Ovary (tissue), 7 donors: ENCODE measurements at regions not wholly inside any gene's neighbourhood (a gene's known extent, or its start where the extent isn't known, plus 50 kb on each side); places are given as distances from the start of the nearest gene placed in this dataset.

ENCODE experiments used
- DNase-seq, 5 donors: peaks; one replicate each; pipeline ENCODE4 v3.0.0-alpha.2; 2019 to 2020
- H3K27ac ChIP-seq, 2 donors: fragments of 200-600 bp; one replicate each; pipeline versions ENCODE4 v1.5.1 to v1.8.0; 2019 to 2022
- H3K27me3 ChIP-seq: fragments of 200-600 bp; one replicate; pipeline ENCODE4 v1.8.0; 2022
- H3K36me3 ChIP-seq: fragments of 200-600 bp; sonication (generic); one replicate; pipeline ENCODE4 v1.5.1; 2019
- H3K4me1 ChIP-seq: one replicate; pipeline ENCODE4 v1.8.1; 2013; ENCODE audit warnings: mild to moderate bottlenecking, moderate library complexity; ENCODE audit not compliant: insufficient read depth
- H3K4me3 ChIP-seq: fragments of 200-600 bp; sonication (generic); one replicate; pipeline ENCODE4 v1.5.1; 2017
- H3K9me3 ChIP-seq, 2 donors: fragments of 200-600 bp in 1 of 2; sonication (generic) in 1 of 2; one replicate each; pipeline versions ENCODE4 v1.5.1 to v1.8.1; 2013 to 2019; ENCODE audit warnings: mild to moderate bottlenecking in 1 of 2, moderate library complexity in 1 of 2
- EP300 ChIP-seq: sonication (generic); formaldehyde crosslinking; IDR thresholded peaks from one replicate; pipeline ENCODE4 v1.6.1; 2017; ENCODE audit warnings: antibody characterized with exemption
- POLR2A ChIP-seq: fragments of 450-650 bp; IDR thresholded peaks from one replicate; pipeline ENCODE4 v1.6.1; 2017; ENCODE audit warnings: antibody characterized with exemption, mild to moderate bottlenecking, moderate library complexity
- WGBS, 3 donors: extraction: QIAGEN DNeasy Blood & Tissue Kit in 1 of 3; methylation state at CpG; one replicate each; pipeline versions ENCODE4 v1.1.5 to v1.1.7; 2013 to 2017; 5-methylcytosine and 5-hydroxymethylcytosine counted together
- intact Hi-C, 4 donors: fragments of 100-400 bp; cut with DNase I; formaldehyde crosslinking; loops; one replicate each; pipeline versions ENCODE4 v1.11.0 to v1.15.1; 2022 to 2023
- TF ChIP-seq, protein P1 (sequence below), 3 donors: fragments of 450-650 bp in 2 of 3; fragments of 200-600 bp in 1 of 3; IDR thresholded peaks; one replicate each; pipeline versions ENCODE4 v1.5.1 to v1.8.0; 2016 to 2022; ENCODE audit warnings: antibody characterized with exemption in 3 of 3, mild to moderate bottlenecking in 1 of 3
- donor health status: DM: no; HTN: no; CAD: no; lungs with moderate emphysema.
- donor health status: DM: no; HTN: no; CAD: no.
- donor health status: Bipolar disorder and iron deficiency.
- donor health status: DM: no; HTN: no; CAD: no.
- donor health status: DM: yes; HTN: yes; CAD: no.

DNA sequence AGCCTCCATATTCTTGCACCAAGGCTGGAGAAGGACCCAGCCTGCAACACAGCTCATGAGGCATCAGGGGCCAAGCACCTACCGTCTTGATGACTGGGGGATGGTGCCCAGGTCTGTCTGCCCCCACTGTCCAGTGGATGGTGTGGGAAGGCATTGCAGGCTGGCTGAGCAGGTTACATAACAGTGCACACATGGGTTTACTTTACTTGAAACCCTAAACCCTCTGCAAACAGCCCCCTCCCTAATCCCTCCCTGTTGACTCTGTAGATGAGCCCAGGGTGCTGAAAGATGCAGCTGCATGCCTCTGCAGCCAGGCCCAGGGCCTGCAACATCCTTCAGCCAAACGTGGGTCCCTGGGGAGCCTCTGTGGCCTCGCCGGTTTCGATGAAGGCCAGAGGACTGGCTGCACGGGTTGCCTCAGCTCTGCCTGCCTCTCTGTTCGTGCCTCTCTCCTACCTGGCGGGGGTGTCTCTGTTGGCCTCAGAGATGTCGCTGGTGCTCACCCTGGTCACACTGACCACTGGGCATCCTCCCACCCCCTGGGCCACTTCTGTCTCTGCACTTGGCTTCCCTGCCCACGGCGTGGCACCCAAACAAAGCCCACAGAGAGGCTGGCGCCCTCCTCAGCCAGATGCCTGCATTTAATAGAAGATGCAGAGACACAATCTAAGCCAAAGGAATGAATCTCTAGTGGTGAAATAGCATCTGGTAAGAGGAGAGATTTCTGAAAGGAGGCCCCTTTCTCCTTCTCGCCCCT is 95.1 kb downstream of the METRNL start:
- TF ChIP-seq, protein P1, sequence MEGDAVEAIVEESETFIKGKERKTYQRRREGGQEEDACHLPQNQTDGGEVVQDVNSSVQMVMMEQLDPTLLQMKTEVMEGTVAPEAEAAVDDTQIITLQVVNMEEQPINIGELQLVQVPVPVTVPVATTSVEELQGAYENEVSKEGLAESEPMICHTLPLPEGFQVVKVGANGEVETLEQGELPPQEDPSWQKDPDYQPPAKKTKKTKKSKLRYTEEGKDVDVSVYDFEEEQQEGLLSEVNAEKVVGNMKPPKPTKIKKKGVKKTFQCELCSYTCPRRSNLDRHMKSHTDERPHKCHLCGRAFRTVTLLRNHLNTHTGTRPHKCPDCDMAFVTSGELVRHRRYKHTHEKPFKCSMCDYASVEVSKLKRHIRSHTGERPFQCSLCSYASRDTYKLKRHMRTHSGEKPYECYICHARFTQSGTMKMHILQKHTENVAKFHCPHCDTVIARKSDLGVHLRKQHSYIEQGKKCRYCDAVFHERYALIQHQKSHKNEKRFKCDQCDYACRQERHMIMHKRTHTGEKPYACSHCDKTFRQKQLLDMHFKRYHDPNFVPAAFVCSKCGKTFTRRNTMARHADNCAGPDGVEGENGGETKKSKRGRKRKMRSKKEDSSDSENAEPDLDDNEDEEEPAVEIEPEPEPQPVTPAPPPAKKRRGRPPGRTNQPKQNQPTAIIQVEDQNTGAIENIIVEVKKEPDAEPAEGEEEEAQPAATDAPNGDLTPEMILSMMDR (IDR thresholded peaks at IDR 0.05): no peak
- TF ChIP-seq EP300: no peak
- TF ChIP-seq POLR2A: no peak
- Histone ChIP-seq H3K27ac (no peak overlapping the region), H3K9me3 (no peaks in the 10 kb centered on the region), H3K4me1 (no peaks in the 10 kb centered on the region), H3K4me3 (no peak overlapping the region), H3K27me3 (no peaks in the 10 kb centered on the region), H3K36me3 (no peaks in the 10 kb centered on the region)
- intact Hi-C loops: no loop called here
- DNase-seq: peak in 2 of 5 donors; percentile 21 to 50
- 60 to 74% (median 67%) methylated on average over 12 to 13 of the region's 13 CpGs for WGBS, 3 donors

GRCh38 chr17:83175119-83175821 is 95.9 kb downstream of the METRNL start:
- intact Hi-C loops: no loop called here
- 84 to 89% (median 87%) methylated on average over 16 of the region's 16 CpGs for WGBS, 3 donors
- DNase-seq: no peak
- Histone ChIP-seq H3K27me3 (no peaks in the 10 kb centered on the region), H3K27ac (no peak overlapping the region), H3K36me3 (no peaks in the 10 kb centered on the region), H3K4me1 (no peaks in the 10 kb centered on the region), H3K4me3 (no peak overlapping the region), H3K9me3 (no peaks in the 10 kb centered on the region)
- TF ChIP-seq, protein P1 (IDR thresholded peaks at IDR 0.05): no peak
- TF ChIP-seq POLR2A: no peak
- no peak for TF ChIP-seq EP300

DNA sequence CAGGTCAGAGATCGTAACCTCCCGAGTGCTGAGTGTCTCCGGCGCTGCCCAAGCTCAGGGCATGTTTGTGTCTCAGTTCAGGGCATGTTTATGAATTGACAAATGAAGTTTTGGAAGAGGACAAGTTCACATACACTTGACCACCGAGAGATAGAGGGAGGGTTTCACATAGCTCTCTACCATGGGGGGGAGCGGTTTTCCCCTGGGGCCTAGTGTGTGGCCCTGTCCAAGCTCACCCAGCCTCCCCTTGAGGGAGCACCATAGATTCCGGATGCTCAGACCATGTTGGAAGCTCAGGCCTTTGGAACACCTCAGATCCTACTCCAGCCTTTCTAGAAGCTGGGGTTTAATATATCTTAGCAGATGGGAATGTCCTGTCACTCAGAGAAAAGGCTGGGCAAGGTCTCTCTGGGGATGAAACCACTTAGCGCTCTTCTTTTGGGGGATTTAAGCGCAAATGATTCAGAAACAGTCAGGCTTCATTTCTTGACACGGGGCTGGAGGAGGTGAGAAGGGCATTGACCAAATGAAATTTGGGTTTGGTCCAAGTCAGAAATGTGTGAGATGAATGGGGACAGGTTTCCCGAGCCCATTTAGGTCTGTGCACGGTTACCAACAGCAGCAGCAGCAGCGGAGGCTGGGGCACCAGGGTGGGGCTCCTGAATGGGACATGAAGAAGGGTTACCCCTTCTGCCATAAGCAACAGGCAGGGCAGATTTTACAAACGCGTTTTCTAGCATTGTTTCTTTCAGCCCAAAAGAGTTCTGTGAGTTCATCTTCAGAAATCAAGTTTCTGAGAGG is 96.6 kb downstream of the METRNL start:
- 92 to 93% (median 92%) methylated on average over 15 of the region's 15 CpGs for WGBS, 3 donors
- DNase-seq: no peak
- H3K27me3 ChIP-seq: no peaks in the 10 kb centered on the region

More for the DNA sequence above, 96.6 kb downstream of the METRNL start:
- intact Hi-C loops: no loop called here
- TF ChIP-seq, protein P1 (IDR thresholded peaks at IDR 0.05): no peak
- TF ChIP-seq POLR2A: no peak
- TF ChIP-seq EP300: no peak
- Histone ChIP-seq H3K27ac (no peak overlapping the region), H3K4me3 (no peak overlapping the region), H3K36me3 (no peaks in the 10 kb centered on the region), H3K4me1 (peaks cover under 1% of the 10 kb centered on the region), H3K9me3 (no peaks in the 10 kb centered on the region)
